Subcutaneous abdominal adipose tissue (tissue), 5 donors: ENCODE measurements at regions not wholly inside any gene's neighbourhood (a gene's known extent, or its start where the extent isn't known, plus 50 kb on each side); places are given as distances from the start of the nearest gene placed in this dataset.

Source experiments
- H3K27ac ChIP-seq: one replicate; pipeline ENCODE4 v1.7.0; 2013; ENCODE audit warnings: low read depth, mild to moderate bottlenecking, inconsistent platforms, low read length, moderate library complexity
- H3K27me3 ChIP-seq, 5 donors: one replicate each; pipeline ENCODE4 v1.7.0; 2013; ENCODE audit warnings: low read length in 5 of 5, inconsistent platforms in 1 of 5; ENCODE audit not compliant: control insufficient read depth in 5 of 5, insufficient read depth in 4 of 5
- H3K36me3 ChIP-seq, 5 donors: one replicate each; pipeline ENCODE4 v1.7.0; 2013; ENCODE audit warnings: low read length in 5 of 5; ENCODE audit not compliant: control insufficient read depth in 5 of 5, insufficient read depth in 5 of 5
- H3K4me1 ChIP-seq, 5 donors: one replicate each; pipeline ENCODE4 v1.7.0; 2013; ENCODE audit warnings: low read length in 5 of 5, mild to moderate bottlenecking in 3 of 5, moderate library complexity in 1 of 5; ENCODE audit not compliant: control insufficient read depth in 5 of 5, insufficient read depth in 5 of 5
- H3K4me3 ChIP-seq, 5 donors: one replicate each; pipeline ENCODE4 v1.7.0; 2013; ENCODE audit warnings: low read length in 5 of 5, low read depth in 1 of 5
- H3K9ac ChIP-seq, 5 donors: one replicate each; pipeline ENCODE4 v1.7.0; 2013; ENCODE audit warnings: low read length in 5 of 5, mild to moderate bottlenecking in 4 of 5, moderate library complexity in 3 of 5
- H3K9me3 ChIP-seq, 5 donors: one replicate each; pipeline ENCODE4 v1.7.0; 2013; ENCODE audit warnings: low read length in 5 of 5; ENCODE audit not compliant: control insufficient read depth in 5 of 5
- donor health status: healthy.
- donor health status: healthy.
- donor health status: healthy.
- donor health status: healthy.
- donor health status: healthy.

GRCh38 chr14:58805057-58805456 is 167.3 kb downstream of the DACT1 start:
- H3K4me1 ChIP-seq = no peaks in the 10 kb centered on the region
- H3K27ac ChIP-seq = no peak overlapping the region
- no peaks in the 10 kb centered on the region for H3K9me3 ChIP-seq
- no peak overlapping the region for H3K4me3 ChIP-seq
- no peak overlapping the region for H3K9ac ChIP-seq
- no peaks in the 10 kb centered on the region for H3K36me3 ChIP-seq
- H3K27me3 ChIP-seq = no peaks in the 10 kb centered on the region

- Histone ChIP-seq H3K9ac (no peak overlapping the region), H3K27ac (no peak overlapping the region)
These were observed 168.0 kb downstream of the DACT1 start for GRCh38 chr14:58805605-58806409.

GRCh38 chr14:58807191-58807590 is 169.4 kb downstream of the DACT1 start:
- Histone ChIP-seq H3K27ac (no peak overlapping the region), H3K9me3 (no peaks in the 10 kb centered on the region), H3K4me3 (no peak overlapping the region)

More at GRCh38 chr14:58805605-58806409, 168.0 kb downstream of the DACT1 start:
- H3K27me3 ChIP-seq = no peaks in the 10 kb centered on the region
- H3K4me3 ChIP-seq = no peak overlapping the region
- H3K9me3 ChIP-seq = no peaks in the 10 kb centered on the region
- no peaks in the 10 kb centered on the region for H3K36me3 ChIP-seq
- no peaks in the 10 kb centered on the region for H3K4me1 ChIP-seq

GRCh38 chr14:58808828-58809227 is 171.1 kb downstream of the DACT1 start:
- Histone ChIP-seq H3K4me1 (no peaks in the 10 kb centered on the region), H3K4me3 (no peak overlapping the region), H3K27ac (no peak overlapping the region), H3K36me3 (no peaks in the 10 kb centered on the region), H3K9me3 (no peaks in the 10 kb centered on the region), H3K27me3 (no peaks in the 10 kb centered on the region), H3K9ac (no peak overlapping the region)

More at GRCh38 chr14:58807191-58807590, 169.4 kb downstream of the DACT1 start:
- H3K27me3 ChIP-seq = no peaks in the 10 kb centered on the region
- no peak overlapping the region for H3K9ac ChIP-seq
- H3K4me1 ChIP-seq = no peaks in the 10 kb centered on the region
- no peaks in the 10 kb centered on the region for H3K36me3 ChIP-seq

- Histone ChIP-seq H3K4me1 (no peaks in the 10 kb centered on the region), H3K9me3 (no peaks in the 10 kb centered on the region), H3K9ac (no peak overlapping the region), H3K36me3 (no peaks in the 10 kb centered on the region), H3K4me3 (no peak overlapping the region), H3K27ac (no peak overlapping the region), H3K27me3 (no peaks in the 10 kb centered on the region)
These were observed 171.8 kb downstream of the DACT1 start for GRCh38 chr14:58809520-58809919.

- H3K9me3 ChIP-seq = no peaks in the 10 kb centered on the region
- H3K27ac ChIP-seq = no peak overlapping the region
- H3K27me3 ChIP-seq = no peaks in the 10 kb centered on the region
- H3K36me3 ChIP-seq = no peaks in the 10 kb centered on the region
- H3K9ac ChIP-seq = no peak overlapping the region
- H3K4me1 ChIP-seq = peaks cover 0 to 4% (median 0%) of the 10 kb centered on the region in 5 donors
- H3K4me3 ChIP-seq = no peak overlapping the region
These were observed 174.5 kb downstream of the DACT1 start for GRCh38 chr14:58812050-58812910.

- Histone ChIP-seq H3K4me3 (no peak overlapping the region), H3K4me1 (peaks cover 0 to 9% (median 2%) of the 10 kb centered on the region in 5 donors), H3K27ac (no peak overlapping the region), H3K36me3 (no peaks in the 10 kb centered on the region), H3K9ac (no peak overlapping the region), H3K9me3 (no peaks in the 10 kb centered on the region), H3K27me3 (no peaks in the 10 kb centered on the region)
These were observed 176.0 kb downstream of the DACT1 start for GRCh38 chr14:58813745-58814144.

GRCh38 chr14:58814466-58814865 is 176.7 kb downstream of the DACT1 start:
- Histone ChIP-seq H3K9me3 (no peaks in the 10 kb centered on the region), H3K36me3 (no peaks in the 10 kb centered on the region), H3K9ac (no peak overlapping the region), H3K4me3 (no peak overlapping the region), H3K27me3 (no peaks in the 10 kb centered on the region), H3K4me1 (peaks cover 0 to 9% (median 2%) of the 10 kb centered on the region in 5 donors), H3K27ac (no peak overlapping the region)

- no peak overlapping the region for H3K4me3 ChIP-seq
These were observed 177.5 kb downstream of the DACT1 start for GRCh38 chr14:58815161-58815701.

GRCh38 chr14:58815794-58816193 is 178.0 kb downstream of the DACT1 start:
- H3K27me3 ChIP-seq = no peaks in the 10 kb centered on the region
- H3K4me3 ChIP-seq = no peak overlapping the region
- no peak overlapping the region for H3K27ac ChIP-seq
- H3K36me3 ChIP-seq = no peaks in the 10 kb centered on the region
- H3K4me1 ChIP-seq = peaks cover 0 to 9% (median 2%) of the 10 kb centered on the region in 5 donors
- no peak overlapping the region for H3K9ac ChIP-seq
- H3K9me3 ChIP-seq = no peaks in the 10 kb centered on the region

More at GRCh38 chr14:58815161-58815701, 177.5 kb downstream of the DACT1 start:
- H3K9me3 ChIP-seq = no peaks in the 10 kb centered on the region
- no peaks in the 10 kb centered on the region for H3K36me3 ChIP-seq
- H3K27ac ChIP-seq = no peak overlapping the region
- H3K9ac ChIP-seq = no peak overlapping the region
- H3K4me1 ChIP-seq = peaks cover 0 to 9% (median 2%) of the 10 kb centered on the region in 5 donors
- H3K27me3 ChIP-seq = no peaks in the 10 kb centered on the region
